NCI-H1930 (cell line): ENCODE measurements at regions not wholly inside any gene's neighbourhood (a gene's known extent, or its start where the extent isn't known, plus 50 kb on each side); places are given as distances from the start of the nearest gene placed in this dataset.
A peak's percentile ranks its signal among the peaks of the same experiment; 100 is the strongest.
"Not testable (repeated sequence)": the region's sequence is repeated elsewhere in the genome, so short reads cannot be mapped to it uniquely, and the experiment has no call there.

ENCODE experiments used
- DNase-seq, 2 experiments: peaks; one replicate each; lab custom pipeline; 2025; lab: John Stamatoyannopoulos, UW

DNA sequence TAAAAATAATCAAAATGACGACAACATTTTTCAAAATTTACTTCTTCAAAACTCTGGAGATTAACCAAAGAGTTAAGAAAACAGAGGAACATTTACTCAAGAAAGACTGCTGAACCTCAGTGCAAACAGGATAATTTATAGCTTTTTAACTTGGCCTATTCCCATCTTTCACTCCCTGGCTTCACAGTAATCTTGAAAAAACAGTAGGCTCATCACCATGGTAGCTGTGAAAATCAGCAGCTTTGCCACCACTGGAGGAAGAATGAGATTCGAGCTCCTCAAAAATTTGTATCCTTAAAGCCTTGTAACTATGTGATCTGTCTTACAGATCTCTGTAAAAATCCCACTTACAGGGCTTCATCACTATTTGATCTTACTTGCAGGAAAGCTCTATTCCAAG lies 447.7 kb upstream of the CTSO start:
- DNase-seq, result no peak

DNA sequence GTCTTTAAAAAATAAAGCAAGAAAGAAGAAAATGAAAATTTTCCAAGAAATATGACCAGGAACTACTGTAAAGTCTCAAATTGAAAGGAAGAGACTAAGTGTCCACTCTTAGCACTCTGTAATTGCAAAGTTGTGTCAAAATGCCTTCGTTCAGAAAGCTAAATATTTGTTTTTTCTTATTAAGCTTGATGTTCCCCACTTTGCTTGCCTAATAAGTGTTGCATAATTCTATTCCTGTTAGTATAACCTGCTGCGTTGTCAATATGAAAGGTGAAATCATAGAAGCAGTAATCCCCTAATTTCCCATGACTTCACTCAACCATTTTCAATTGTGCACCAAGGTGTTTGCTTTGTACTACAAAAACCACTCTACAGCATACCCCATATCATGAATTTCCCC lies 442.9 kb upstream of the CTSO start:
- no peak for DNase-seq

- DNase-seq, result no peak
Observed at GRCh38 chr4:156391325-156391653, 437.6 kb upstream of the CTSO start.

- no peak for DNase-seq
Observed at GRCh38 chr4:156390599-156391324, 437.1 kb upstream of the CTSO start.

DNA sequence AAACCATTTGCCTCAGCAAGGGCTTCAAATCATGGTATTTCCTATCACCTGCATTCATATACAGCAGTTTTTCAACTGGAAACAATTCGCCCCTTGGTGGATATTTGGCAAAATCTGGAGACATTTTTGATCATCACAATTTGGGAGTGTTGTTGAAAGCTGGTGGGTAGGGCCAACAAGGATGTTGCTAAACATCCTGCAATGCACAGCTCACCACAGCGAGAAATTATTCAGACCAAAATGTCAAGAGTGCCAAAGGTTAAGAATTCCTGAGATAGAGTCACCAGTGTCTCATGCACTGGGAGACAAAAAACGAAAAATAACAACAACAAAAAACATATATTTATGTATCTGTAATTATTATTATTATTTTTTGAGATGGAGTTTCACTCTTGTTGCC lies 435.2 kb upstream of the CTSO start:
- no peak for DNase-seq

DNA sequence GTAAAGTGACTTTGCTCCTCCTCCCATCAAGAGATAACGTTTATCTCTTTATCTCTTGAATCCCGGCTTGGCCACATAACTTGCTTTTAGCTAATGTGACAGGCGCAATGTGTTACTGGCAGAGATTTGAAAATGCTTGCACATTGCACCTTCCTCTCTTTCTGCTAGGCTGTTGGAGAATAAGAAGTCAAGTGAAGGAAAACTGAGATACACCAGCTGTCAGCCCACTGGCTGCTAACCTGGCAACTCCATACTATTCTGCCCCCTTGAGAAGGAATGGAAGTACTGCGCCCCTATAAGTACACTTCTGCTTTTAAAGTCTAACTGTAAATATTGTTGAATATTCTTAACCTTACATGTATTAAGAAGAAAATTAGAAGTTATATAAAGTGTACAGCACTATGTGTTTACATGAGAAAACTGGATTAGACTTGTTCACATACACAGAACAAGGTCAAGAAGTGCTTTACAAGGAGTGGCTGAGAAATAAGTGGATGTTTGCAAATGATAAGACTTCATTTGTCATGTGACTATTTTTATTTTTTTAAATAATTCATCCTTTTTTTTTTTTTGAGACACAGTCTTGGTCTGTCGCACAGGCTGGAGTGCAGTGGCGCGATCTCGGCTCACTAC lies 424.5 kb upstream of the CTSO start:
- DNase-seq, result no peak

- DNase-seq, result no peak
Observed at GRCh38 chr4:156377036-156377710, 423.5 kb upstream of the CTSO start.

- no peak for DNase-seq
Observed at GRCh38 chr4:156374894-156375293, 421.2 kb upstream of the CTSO start.

DNA sequence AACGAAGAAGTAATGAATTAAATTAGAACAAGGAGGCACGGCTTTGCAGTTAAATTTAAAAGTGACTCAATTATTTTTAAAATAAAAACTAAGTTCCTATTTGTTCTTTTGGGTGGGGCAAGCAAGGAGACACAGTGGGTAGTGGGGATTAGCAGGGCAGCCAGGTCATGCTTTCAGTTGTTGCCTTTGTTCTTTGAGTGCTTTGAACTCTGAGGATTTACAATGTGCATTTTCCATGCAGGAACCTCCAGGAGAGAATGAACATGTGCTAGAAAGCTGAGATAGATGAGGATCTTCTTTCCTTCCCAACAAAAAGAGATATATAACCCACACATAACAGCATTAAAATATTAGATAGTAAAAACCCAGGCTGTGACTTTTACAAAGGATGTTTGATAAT lies 420.4 kb upstream of the CTSO start:
- DNase-seq, result no peak

DNA sequence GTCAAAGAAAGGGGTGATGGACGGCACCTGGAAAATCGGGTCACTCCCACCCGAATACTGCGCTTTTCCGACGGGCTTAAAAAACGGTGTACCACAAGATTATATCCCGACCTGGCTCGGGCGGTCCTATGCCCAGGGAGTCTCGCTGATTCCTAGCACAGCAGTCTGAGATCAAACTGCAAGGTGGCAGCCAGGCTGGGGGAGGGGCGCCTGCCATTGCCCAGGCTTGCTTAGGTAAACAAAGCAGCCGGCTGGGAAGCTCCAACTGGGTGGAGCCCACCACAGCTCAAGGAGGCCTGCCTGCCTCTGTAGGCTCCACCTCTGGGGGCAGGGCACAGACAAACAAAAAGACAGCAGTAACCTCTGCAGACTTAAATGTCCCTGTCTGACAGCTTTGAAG lies 413.8 kb upstream of the CTSO start:
- not testable (repeated sequence) for DNase-seq

DNA sequence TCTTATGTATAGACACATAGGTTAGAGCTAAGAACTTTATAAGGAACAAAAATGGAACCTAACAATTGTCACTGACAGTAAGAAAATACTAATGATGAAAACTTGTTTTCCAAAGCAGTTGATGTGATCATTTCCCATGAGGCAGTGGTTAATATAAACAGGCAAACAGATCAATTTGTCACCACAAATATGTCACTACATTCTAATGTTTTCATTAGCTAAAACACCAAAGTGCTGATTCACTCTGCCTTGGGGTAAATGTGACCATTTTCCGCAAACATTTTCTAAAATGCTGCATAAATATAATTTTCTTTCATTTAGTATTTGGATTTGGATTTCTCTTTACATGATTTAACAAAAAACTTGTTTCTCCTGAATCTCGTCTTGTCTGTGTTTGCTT lies 408.9 kb upstream of the CTSO start:
- peak in 1 of 2 experiments; percentile 2 for DNase-seq

- no peak for DNase-seq
Observed at GRCh38 chr4:156347412-156348075, 393.9 kb upstream of the CTSO start.

DNA sequence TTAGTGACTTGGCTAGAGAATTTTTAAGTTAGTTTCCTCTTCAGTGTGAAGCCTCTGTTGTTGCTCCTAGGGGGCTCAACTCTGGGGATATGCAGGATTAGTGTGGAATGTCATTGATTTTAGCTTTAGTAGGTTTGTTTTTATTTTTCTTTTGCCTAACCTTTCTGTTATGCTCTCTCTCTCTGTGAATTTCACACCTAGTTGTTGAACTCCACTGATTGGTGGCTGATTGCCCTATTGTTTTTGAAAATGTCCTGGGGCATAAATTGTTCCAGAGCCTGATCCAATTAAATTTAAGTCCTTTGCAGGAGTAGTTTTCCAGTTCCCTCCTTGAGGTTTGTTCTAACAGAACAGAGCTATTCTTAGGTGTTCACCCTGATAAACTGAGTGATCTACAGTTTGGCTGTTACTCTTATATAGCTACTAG lies 393.3 kb upstream of the CTSO start:
- DNase-seq, result no peak

- DNase-seq, result no peak
Observed at GRCh38 chr4:156344397-156344796, 390.7 kb upstream of the CTSO start.

DNA sequence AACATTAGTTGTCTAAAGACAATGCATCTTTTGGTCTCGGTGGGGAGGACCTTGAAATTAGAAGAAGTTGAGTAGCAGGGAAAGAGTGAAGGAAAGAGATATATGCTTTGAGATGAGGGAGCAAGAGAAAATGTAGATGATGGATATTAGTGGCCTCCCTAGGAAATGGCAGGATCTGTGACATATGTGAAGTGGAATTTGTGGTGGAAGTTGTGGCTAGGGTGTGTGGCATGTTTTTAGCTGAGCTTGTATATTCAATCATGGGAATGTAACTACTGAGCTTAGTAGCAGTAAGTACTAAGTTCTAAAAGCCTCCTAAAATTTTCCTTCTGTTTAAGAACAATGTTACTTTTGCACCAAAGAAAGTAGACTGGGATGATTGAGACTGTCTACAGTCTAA lies 382.8 kb upstream of the CTSO start:
- DNase-seq, result no peak

DNA sequence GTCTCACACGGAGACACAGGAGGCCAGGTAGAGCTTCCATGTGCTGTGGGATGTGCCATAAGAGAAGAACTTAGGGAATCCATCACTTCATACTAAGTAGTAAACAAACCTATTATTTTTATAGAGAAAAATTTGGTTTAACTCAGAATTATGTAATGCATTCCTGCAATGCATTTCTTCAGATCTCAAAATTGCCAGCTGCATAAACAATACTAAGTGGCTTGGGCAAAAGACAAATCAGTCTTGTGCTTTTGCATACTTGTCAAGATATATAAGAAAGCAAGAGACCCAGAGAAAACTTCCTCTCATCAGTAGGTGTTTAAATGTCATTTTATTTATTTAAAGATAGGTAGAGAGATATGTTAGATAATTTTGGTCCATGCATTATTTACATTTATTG lies 382.1 kb upstream of the CTSO start:
- no peak for DNase-seq

GRCh38 chr4:156330436-156331031 lies 376.9 kb upstream of the CTSO start:
- no peak for DNase-seq

DNA sequence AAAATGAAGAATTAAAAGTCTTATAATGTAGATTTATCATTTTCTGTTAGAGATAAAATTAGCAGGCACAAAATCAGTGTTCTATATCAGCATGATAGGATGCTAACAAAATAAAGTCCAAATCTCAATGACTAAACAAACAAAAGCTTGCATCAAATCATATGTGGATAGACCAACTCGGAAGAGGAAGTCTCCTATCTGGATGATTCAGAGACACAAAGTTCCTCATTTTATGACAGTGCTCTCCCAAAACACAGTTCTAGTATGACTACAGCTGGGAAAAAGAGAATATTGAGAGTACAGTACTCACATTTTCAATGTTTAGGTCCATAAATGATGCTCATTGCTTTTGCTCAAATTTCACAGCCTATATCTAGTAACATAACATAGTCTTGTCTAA lies 376.1 kb upstream of the CTSO start:
- DNase-seq, result no peak

DNA sequence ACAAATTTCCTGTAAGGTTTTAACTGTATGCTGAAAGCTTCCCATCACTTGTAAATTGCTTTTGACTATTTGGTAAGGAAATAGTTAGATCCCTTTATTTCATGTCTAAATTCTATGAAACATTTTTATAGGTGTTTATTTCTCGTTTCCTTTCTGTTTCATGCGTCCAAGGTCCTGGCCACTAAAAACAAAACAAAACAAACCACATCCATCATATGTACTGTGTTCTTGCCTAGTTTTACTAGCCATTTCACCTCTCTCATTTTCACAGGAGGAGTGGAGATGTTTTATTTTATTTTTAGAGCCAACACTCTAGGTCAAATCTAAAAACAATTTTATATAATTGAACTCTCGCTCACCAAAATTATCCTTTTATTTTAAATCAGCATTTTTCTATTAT lies 375.2 kb upstream of the CTSO start:
- DNase-seq, result no peak

DNA sequence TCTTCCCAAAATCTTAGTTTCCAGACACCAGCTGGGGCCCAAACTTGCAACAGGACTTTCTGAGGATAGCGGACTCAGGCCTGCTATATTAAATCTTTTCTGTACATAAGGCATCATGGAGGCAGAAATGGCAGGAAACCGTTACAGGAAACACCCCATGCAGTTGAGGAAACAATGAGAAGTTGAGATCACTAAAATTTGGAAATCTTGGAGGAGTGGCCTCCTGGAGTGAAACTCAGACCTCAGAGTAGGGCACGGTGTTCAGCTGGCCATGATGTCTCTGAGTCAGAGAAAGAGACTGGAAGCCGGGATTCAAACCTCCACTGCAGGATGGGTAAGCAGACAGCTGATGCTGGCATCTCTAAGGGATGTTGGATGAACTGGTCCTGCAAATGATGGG lies 372.6 kb upstream of the CTSO start:
- no peak for DNase-seq

DNA sequence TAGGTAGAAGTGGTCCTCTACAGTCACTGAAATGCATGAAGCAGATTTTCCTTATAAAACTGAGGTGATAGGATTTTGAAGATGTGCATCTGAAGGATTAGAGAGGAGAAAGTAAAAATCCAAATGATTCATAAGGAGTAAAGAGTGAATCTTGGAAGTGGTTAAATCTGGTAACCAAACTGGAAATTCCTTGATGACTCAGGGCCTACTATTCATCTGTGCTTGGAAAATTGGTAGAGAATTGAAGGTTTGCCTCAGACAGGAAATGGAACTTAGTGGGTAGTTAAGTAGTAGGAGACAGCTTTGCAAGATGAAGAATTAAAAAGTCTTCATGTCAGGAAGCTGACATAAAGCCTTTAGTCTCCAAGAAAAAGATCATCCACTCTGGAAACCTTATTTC lies 368.9 kb upstream of the CTSO start:
- DNase-seq, result no peak

- DNase-seq, result no peak
Observed at GRCh38 chr4:156321203-156321602, 367.5 kb upstream of the CTSO start.

- DNase-seq, result no peak
Observed at GRCh38 chr4:156313497-156313896, 359.8 kb upstream of the CTSO start.
